Activated CD8-positive, alpha-beta T cell treated with anti-CD3 and anti-CD28 coated beads for 36 hours (primary cell): ENCODE measurements at regions not wholly inside any gene's neighbourhood (a gene's known extent, or its start where the extent isn't known, plus 50 kb on each side); places are given as distances from the start of the nearest gene placed in this dataset.
A peak's percentile ranks its signal among the peaks of the same experiment; 100 is the strongest.

Source experiments
- ATAC-seq: fragments of 200-7000 bp; cut with Tn5 transposase; one replicate; pipeline ENCODE4 v1.10.0; 2021; ENCODE audit warnings: mild to moderate bottlenecking, moderate library complexity
- CTCF ChIA-PET: fragments of 350-600 bp; sonication (Branson Sonifier 250); formaldehyde crosslinking; loops from one replicate; lab custom pipeline; 2021; ENCODE audit warnings: antibody characterized with exemption; lab: Charles Lee
- POLR2A ChIA-PET: fragments of 350-600 bp; sonication (Branson Sonifier 250); formaldehyde crosslinking; loops from one replicate; lab custom pipeline; 2021; ENCODE audit warnings: antibody characterized with exemption; lab: Charles Lee
- DNase-seq: peaks from one replicate; pipeline ENCODE4 v3.0.0-alpha.2; 2020
- H3K27ac Mint-ChIP-seq: one replicate; pipeline ENCODE4 v1.8.0; 2021; ENCODE audit warnings: mild to moderate bottlenecking, mixed read lengths
- H3K27me3 Mint-ChIP-seq: one replicate; pipeline ENCODE4 v1.8.0; 2021; ENCODE audit warnings: mixed read lengths
- H3K36me3 Mint-ChIP-seq: one replicate; pipeline ENCODE4 v1.8.0; 2021; ENCODE audit warnings: low read depth, mixed read lengths
- H3K4me1 Mint-ChIP-seq: one replicate; pipeline ENCODE4 v1.8.0; 2021; ENCODE audit warnings: low read depth, mixed read lengths
- H3K4me3 Mint-ChIP-seq: one replicate; pipeline ENCODE4 v1.8.0; 2021; ENCODE audit warnings: mild to moderate bottlenecking, moderate library complexity, mixed read lengths
- H3K9me3 Mint-ChIP-seq: one replicate; pipeline ENCODE4 v1.8.0; 2021; ENCODE audit warnings: mixed read lengths
- CTCF ChIP-seq: fragments of 200-600 bp; IDR thresholded peaks from one replicate; pipeline ENCODE4 v1.8.0; 2022; ENCODE audit warnings: antibody characterized with exemption, mild to moderate bottlenecking
- intact Hi-C: fragments of 100-400 bp; cut with micrococcal nuclease; formaldehyde crosslinking; loops from one replicate; pipeline ENCODE4 v1.10.0; 2022

GRCh38 chr6:34638834-34639736 lies 57.5 kb downstream of the ILRUN start:
- POLR2A ChIA-PET: interaction anchor here (0.8 kb wide), 1 partner anchor 13 kb away, joined by 5 read pairs; no protein-coding TSS in a partner anchor

GRCh38 chr6:34633785-34634184 lies 62.8 kb downstream of the ILRUN start:
- H3K27ac Mint-ChIP-seq: no peak overlapping the region
- ATAC-seq (no peak), DNase-seq (no peak)
- CTCF ChIA-PET: no interaction called here
- H3K4me3 Mint-ChIP-seq: no peak overlapping the region
- POLR2A ChIA-PET: no interaction called here
- no peak for TF ChIP-seq CTCF
- intact Hi-C loops: no loop called here
- H3K27me3 Mint-ChIP-seq: no peaks in the 10 kb centered on the region
- H3K36me3 Mint-ChIP-seq: peaks cover 2% of the 10 kb centered on the region
- H3K4me1 Mint-ChIP-seq: peaks cover 11% of the 10 kb centered on the region
- no peaks in the 10 kb centered on the region for H3K9me3 Mint-ChIP-seq

More at GRCh38 chr6:34638834-34639736, 57.5 kb downstream of the ILRUN start:
- CTCF ChIA-PET: no interaction called here
- peaks cover 15% of the 10 kb centered on the region for H3K36me3 Mint-ChIP-seq
- no peaks in the 10 kb centered on the region for H3K27me3 Mint-ChIP-seq
- peak overlapping the region; percentile 64 for H3K27ac Mint-ChIP-seq
- intact Hi-C loops: no loop called here
- ATAC-seq (no peak), DNase-seq (no peak)
- peaks cover 16% of the 10 kb centered on the region for H3K4me1 Mint-ChIP-seq
- TF ChIP-seq CTCF: no peak
- no peaks in the 10 kb centered on the region for H3K9me3 Mint-ChIP-seq
- no peak overlapping the region for H3K4me3 Mint-ChIP-seq

- peaks cover 2% of the 10 kb centered on the region for H3K36me3 Mint-ChIP-seq
- peaks cover 9% of the 10 kb centered on the region for H3K4me1 Mint-ChIP-seq
- H3K27ac Mint-ChIP-seq: no peak overlapping the region
- CTCF ChIA-PET: no interaction called here
- POLR2A ChIA-PET: no interaction called here
- intact Hi-C loops: no loop called here
- no peak for TF ChIP-seq CTCF
- ATAC-seq (no peak), DNase-seq (no peak)
- no peaks in the 10 kb centered on the region for H3K27me3 Mint-ChIP-seq
- no peak overlapping the region for H3K4me3 Mint-ChIP-seq
- no peaks in the 10 kb centered on the region for H3K9me3 Mint-ChIP-seq
These were observed 63.3 kb downstream of the ILRUN start for GRCh38 chr6:34633256-34633655.

- TF ChIP-seq CTCF: no peak
- ATAC-seq (no peak), DNase-seq (no peak)
- Mint-ChIP-seq H3K4me3 (no peak overlapping the region), H3K36me3 (peaks cover 3% of the 10 kb centered on the region), H3K27ac (no peak overlapping the region), H3K9me3 (no peaks in the 10 kb centered on the region), H3K4me1 (peaks cover 9% of the 10 kb centered on the region), H3K27me3 (no peaks in the 10 kb centered on the region)
- CTCF ChIA-PET: no interaction called here
- intact Hi-C loops: no loop called here
- POLR2A ChIA-PET: no interaction called here
These were observed 66.5 kb downstream of the ILRUN start for GRCh38 chr6:34630040-34630439.

GRCh38 chr6:34627296-34627695 lies 69.3 kb downstream of the ILRUN start:
- Mint-ChIP-seq H3K27ac (no peak overlapping the region), H3K27me3 (no peaks in the 10 kb centered on the region), H3K4me3 (no peak overlapping the region), H3K4me1 (peaks cover 12% of the 10 kb centered on the region), H3K36me3 (peaks cover 3% of the 10 kb centered on the region), H3K9me3 (no peaks in the 10 kb centered on the region)
- POLR2A ChIA-PET: interaction anchor here (1.3 kb wide), 1 partner anchor 81 kb away, joined by 3 read pairs; no protein-coding TSS in a partner anchor
- no peak for DNase-seq
- intact Hi-C loops: no loop called here
- ATAC-seq: no peak
- TF ChIP-seq CTCF: no peak
- CTCF ChIA-PET: no interaction called here
